ENCODE measurements at regions not wholly inside any gene's neighbourhood (a gene's known extent, or its start where the extent isn't known, plus 50 kb on each side); places are given as distances from the start of the nearest gene placed in this dataset.

GRCh38 chr15:98221144-98221543 lies 260.6 kb downstream of the ARRDC4 start:
- H3K27me3 ChIP-seq = no peaks in the 10 kb centered on the region
- H3K4me1 ChIP-seq = no peaks in the 10 kb centered on the region
- H3K27ac ChIP-seq = no peak overlapping the region
- intact Hi-C loops (cut with DNase I; ENCODE audit: low total_unique reads) = no loop called here
- no peaks in the 10 kb centered on the region for H3K9me3 ChIP-seq
- H3K4me3 ChIP-seq = no peak overlapping the region
- no peak for DNase-seq
- H3K36me3 ChIP-seq = no peaks in the 10 kb centered on the region
- no peak for TF ChIP-seq CTCF (IDR thresholded peaks at IDR 0.05)

GRCh38 chr15:98221577-98221976 lies 261.1 kb downstream of the ARRDC4 start:
- intact Hi-C loops (cut with DNase I; ENCODE audit: low total_unique reads) = no loop called here
- DNase-seq = no peak
- no peak overlapping the region for H3K4me3 ChIP-seq

GRCh38 chr15:98226149-98226548 lies 265.6 kb downstream of the ARRDC4 start:
- Histone ChIP-seq H3K27ac (no peak overlapping the region), H3K4me1 (no peaks in the 10 kb centered on the region), H3K4me3 (no peak overlapping the region), H3K27me3 (no peaks in the 10 kb centered on the region), H3K9me3 (no peaks in the 10 kb centered on the region), H3K36me3 (no peaks in the 10 kb centered on the region)
- DNase-seq = no peak
- intact Hi-C loops (cut with DNase I; ENCODE audit: low total_unique reads) = no loop called here
- no peak for TF ChIP-seq CTCF (IDR thresholded peaks at IDR 0.05)

More at GRCh38 chr15:98221577-98221976, 261.1 kb downstream of the ARRDC4 start:
- TF ChIP-seq CTCF (IDR thresholded peaks at IDR 0.05) = no peak
- Histone ChIP-seq H3K36me3 (no peaks in the 10 kb centered on the region), H3K9me3 (no peaks in the 10 kb centered on the region), H3K27me3 (no peaks in the 10 kb centered on the region), H3K4me1 (no peaks in the 10 kb centered on the region), H3K27ac (no peak overlapping the region)

- H3K4me3 ChIP-seq = no peak overlapping the region
- no peaks in the 10 kb centered on the region for H3K27me3 ChIP-seq
- TF ChIP-seq CTCF (IDR thresholded peaks at IDR 0.05) = no peak
- H3K36me3 ChIP-seq = no peaks in the 10 kb centered on the region
- H3K27ac ChIP-seq = no peak overlapping the region
- H3K9me3 ChIP-seq = no peaks in the 10 kb centered on the region
- no peaks in the 10 kb centered on the region for H3K4me1 ChIP-seq
- intact Hi-C loops (cut with DNase I; ENCODE audit: low total_unique reads) = no loop called here
- DNase-seq = no peak
Observed at GRCh38 chr15:98226578-98226977, 266.1 kb downstream of the ARRDC4 start.

- H3K36me3 ChIP-seq = no peaks in the 10 kb centered on the region
Observed at GRCh38 chr15:98228846-98229245, 268.3 kb downstream of the ARRDC4 start.

More at GRCh38 chr15:98228846-98229245, 268.3 kb downstream of the ARRDC4 start:
- Histone ChIP-seq H3K9me3 (no peaks in the 10 kb centered on the region), H3K27me3 (no peaks in the 10 kb centered on the region), H3K4me1 (no peaks in the 10 kb centered on the region), H3K27ac (no peak overlapping the region), H3K4me3 (no peak overlapping the region)
- no peak for TF ChIP-seq CTCF (IDR thresholded peaks at IDR 0.05)
- intact Hi-C loops (cut with DNase I; ENCODE audit: low total_unique reads) = no loop called here
- no peak for DNase-seq
